Kidney epithelial cell (primary cell): ENCODE measurements at regions not wholly inside any gene's neighbourhood (a gene's known extent, or its start where the extent isn't known, plus 50 kb on each side); places are given as distances from the start of the nearest gene placed in this dataset.
"Not testable (repeated sequence)": the region's sequence is repeated elsewhere in the genome, so short reads cannot be mapped to it uniquely, and the experiment has no call there.

ENCODE experiments used
- DNase-seq: peaks from one replicate; pipeline ENCODE4 v3.0.0-alpha.2; 2010; ENCODE audit warnings: low read depth
- H3K27me3 ChIP-seq: 2 replicates; pipeline ENCODE4 v1.6.0; 2011; ENCODE audit warnings: low read length; ENCODE audit not compliant: control insufficient read depth, insufficient read depth
- H3K36me3 ChIP-seq: 2 replicates; pipeline ENCODE4 v1.5.1; 2011; ENCODE audit warnings: low read length; ENCODE audit not compliant: control insufficient read depth, insufficient read depth
- H3K4me3 ChIP-seq: 2 replicates; pipeline ENCODE4 v1.5.1; 2011; ENCODE audit warnings: low read depth, mild to moderate bottlenecking, control low read depth, low read length
- TF ChIP-seq, protein P1 (sequence below): IDR thresholded peaks from 2 replicates; pipeline ENCODE4 v1.5.1; 2011; ENCODE audit warnings: mild to moderate bottlenecking, moderate library complexity, low read length, control low read depth, inconsistent platforms; ENCODE audit not compliant: insufficient read depth, poor library complexity, severe bottlenecking

DNA sequence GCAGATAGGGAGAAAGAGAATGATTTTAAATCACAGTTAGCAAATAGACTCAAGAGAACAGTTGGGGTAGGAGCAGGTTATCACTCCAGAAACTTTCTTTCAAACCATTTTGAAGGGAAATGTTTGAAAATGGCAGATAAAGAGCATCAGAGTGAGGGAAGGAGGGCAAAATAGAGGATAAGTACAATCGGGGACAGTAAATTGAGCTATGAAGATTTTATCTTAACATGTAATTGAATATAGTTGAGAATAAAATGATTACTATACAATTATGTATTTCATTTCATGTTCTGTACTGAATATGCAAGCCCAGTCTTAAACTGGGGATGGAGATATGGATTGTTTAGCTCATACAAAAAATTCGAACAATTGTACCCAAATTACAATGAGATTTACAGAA lies 54.0 kb downstream of the MAP10 start:
- Histone ChIP-seq H3K36me3 (no peaks in the 10 kb centered on the region), H3K27me3 (no peaks in the 10 kb centered on the region), H3K4me3 (no peak overlapping the region)
- no peak for DNase-seq
- TF ChIP-seq, protein P1, sequence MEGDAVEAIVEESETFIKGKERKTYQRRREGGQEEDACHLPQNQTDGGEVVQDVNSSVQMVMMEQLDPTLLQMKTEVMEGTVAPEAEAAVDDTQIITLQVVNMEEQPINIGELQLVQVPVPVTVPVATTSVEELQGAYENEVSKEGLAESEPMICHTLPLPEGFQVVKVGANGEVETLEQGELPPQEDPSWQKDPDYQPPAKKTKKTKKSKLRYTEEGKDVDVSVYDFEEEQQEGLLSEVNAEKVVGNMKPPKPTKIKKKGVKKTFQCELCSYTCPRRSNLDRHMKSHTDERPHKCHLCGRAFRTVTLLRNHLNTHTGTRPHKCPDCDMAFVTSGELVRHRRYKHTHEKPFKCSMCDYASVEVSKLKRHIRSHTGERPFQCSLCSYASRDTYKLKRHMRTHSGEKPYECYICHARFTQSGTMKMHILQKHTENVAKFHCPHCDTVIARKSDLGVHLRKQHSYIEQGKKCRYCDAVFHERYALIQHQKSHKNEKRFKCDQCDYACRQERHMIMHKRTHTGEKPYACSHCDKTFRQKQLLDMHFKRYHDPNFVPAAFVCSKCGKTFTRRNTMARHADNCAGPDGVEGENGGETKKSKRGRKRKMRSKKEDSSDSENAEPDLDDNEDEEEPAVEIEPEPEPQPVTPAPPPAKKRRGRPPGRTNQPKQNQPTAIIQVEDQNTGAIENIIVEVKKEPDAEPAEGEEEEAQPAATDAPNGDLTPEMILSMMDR = no peak

DNA sequence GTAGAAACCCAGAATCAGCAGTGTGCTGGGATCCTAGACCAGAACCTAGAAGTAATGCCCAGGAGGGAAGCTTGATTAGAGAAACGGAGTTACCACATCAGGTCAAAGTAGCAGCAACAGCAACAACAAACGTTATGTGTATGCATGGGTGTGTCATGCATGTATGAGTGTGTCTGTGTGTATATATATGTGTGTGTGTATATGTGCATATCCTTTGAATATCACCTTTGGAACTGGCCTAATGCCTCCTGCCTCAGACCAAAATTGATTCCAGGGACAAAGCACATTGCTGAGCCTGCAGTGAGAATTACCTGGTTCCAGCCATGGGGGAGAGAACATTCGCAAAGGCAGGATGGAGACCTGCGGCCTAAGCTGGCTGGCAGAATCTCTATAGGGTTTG lies 55.9 kb downstream of the MAP10 start:
- Histone ChIP-seq H3K4me3 (no peak overlapping the region), H3K27me3 (no peaks in the 10 kb centered on the region), H3K36me3 (no peaks in the 10 kb centered on the region)
- no peak for DNase-seq
- TF ChIP-seq, protein P1 = no peak

DNA sequence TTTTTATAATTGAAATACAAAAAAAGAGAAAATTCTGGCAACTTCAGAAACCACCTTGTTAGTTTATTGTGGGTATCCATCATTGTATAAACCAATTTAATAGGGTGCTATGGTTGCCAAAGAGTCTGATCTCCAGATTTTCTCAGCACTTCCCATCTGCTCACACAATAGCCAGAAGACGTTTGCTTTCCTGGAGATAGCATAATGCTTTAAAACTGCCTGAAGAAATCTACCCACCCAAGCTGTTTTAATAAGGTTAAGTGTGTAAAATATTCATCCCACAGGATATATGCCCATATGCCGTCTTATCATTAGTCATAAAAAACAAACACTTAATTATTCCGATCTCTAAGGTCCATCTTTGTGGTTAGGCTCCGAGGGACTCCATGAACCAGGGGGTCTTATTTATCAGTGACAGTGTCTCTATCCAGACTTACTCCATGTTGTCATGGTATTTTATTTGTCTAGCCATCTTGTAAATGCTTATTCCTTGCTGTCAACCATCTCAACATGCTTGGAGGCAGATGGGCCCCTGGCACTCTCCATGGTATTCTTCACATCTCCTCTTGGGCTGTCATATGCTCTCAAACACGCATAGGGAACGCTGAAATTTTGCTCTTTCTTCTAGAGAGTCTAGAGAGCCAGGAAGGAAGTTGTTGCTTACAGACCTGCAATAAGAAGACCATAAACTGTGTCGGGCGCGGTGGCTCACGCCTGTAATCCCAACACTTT lies 58.5 kb downstream of the MAP10 start:
- DNase-seq = no peak
- Histone ChIP-seq H3K27me3 (no peaks in the 10 kb centered on the region), H3K36me3 (no peaks in the 10 kb centered on the region), H3K4me3 (no peak overlapping the region)
- TF ChIP-seq, protein P1 = no peak

DNA sequence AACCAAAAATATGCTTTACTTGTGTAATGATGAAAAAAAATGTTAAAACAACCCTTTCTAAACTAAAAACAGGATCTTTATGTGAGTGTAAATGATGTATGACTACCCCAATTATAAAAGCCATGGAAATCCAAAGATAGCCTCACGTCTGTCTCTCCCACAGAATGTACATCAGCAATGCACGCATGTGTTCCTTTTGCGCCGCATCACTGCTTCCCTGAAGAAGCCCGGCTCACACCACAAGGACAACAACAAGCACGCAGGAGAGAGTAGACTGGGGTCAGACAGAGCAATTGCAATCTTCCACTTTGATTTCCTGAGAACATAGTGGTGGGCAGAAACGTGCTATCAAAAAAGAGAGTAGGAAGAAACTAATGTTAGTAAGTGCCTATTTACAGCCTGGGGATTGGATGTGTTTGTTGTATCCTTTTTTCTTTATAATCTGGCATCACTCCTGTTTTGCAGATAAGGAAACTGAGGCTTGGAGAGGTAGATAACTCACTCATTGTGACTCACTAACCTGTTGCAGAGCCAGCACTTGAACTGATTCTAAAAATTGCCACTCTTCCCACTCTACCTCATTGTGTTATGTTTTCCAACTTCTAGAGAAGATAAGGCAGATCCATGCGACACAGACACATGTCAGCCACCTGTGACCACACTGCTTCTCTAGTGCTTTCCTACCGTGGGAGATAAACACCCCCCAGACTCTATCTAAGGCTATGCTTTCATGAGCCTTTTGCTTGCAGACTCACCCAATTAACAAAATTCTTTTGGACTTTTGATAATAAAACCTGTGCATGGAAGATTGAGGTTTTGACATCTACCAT lies 60.1 kb downstream of the MAP10 start:
- Histone ChIP-seq H3K4me3 (no peak overlapping the region), H3K27me3 (no peaks in the 10 kb centered on the region), H3K36me3 (no peaks in the 10 kb centered on the region)
- DNase-seq = no peak
- TF ChIP-seq, protein P1 = no peak

DNA sequence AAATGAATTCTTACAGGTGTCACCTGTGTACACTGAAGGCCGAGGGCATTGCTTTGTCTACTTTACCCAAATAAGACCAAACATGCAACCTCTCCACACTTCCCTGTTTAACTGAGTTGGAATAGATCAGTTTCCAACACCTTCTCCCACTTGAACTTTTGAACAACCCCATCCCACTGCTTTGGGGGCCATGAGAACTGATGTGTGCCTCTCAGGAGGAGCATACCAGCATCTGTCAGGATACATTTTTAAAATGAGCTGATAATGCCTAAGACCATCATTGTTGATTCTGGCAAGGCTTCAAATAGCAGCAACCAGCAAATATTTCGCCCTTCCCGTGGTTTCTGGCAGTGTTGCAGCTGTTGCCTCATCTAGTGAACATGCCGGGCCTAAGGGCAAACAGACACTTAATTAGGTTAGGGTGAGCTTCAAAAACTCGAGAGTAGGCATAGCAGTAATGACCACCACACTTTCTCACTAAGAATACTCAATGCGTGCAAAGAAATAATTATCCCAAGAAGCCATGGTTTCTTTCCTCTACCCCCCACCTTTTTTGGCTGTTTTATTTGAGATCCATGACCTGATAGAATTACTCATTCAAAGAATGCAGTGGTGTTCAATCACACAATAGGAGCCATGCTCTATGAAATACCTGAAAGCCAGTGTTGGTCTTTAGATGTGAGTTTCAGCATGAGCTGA lies 63.7 kb downstream of the MAP10 start:
- no peaks in the 10 kb centered on the region for H3K27me3 ChIP-seq
- no peak for DNase-seq
- TF ChIP-seq, protein P1 = no peak
- no peaks in the 10 kb centered on the region for H3K36me3 ChIP-seq
- H3K4me3 ChIP-seq = no peak overlapping the region

DNA sequence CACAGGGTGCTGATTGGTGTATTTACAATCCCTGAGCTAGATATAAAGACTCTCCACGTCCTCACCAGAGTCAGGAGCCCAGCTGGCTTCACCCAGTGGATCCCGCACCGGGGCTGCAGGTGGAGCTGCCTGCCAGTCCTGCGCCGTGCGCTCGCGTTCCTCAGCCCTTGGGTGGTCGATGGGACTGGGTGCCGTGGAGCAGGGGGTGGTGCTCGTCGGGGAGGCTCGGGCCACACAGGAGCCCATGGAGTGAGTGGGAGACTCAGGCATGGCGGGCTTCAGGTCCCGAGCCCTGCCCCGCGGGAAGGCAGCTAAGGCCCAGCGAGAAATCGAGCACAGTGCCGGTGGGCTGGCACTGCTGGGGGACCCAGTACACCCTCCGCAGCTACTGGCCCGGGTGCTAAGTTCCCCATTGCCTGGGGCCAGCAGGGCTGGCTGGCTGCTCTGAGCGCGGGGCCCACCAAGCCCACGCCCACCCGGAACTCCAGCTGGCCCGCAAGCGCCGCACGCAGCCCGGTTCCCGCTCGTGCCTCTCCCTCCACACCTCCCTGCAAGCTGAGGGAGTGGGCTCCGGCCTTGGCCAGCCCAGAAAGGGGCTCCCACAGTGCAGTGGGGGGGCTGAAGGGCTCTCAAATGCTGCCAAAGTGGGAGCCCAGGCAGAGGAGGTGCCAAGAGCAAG lies 66.2 kb downstream of the MAP10 start:
- H3K36me3 ChIP-seq, H3K4me3 ChIP-seq, H3K27me3 ChIP-seq, DNase-seq: not testable (repeated sequence)
